NCI-H2171 treated with DMSO at 0.1 percent for 48 hours (cell line): ENCODE measurements at regions not wholly inside any gene's neighbourhood (a gene's known extent, or its start where the extent isn't known, plus 50 kb on each side); places are given as distances from the start of the nearest gene placed in this dataset.
A peak's percentile ranks its signal among the peaks of the same experiment; 100 is the strongest.

Experiments used
- DNase-seq: peaks from one replicate; lab custom pipeline; 2025; lab: John Stamatoyannopoulos, UW

GRCh38 chr20:6492271-6493055 lies 275.0 kb upstream of the BMP2 start:
- DNase-seq: no peak

GRCh38 chr20:6490849-6491248 lies 276.6 kb upstream of the BMP2 start:
- no peak for DNase-seq

GRCh38 chr20:6489361-6490171 lies 277.9 kb upstream of the BMP2 start:
- DNase-seq: peak; percentile 10

GRCh38 chr20:6485351-6485750 lies 282.1 kb upstream of the BMP2 start:
- DNase-seq: peak; percentile 18

GRCh38 chr20:6483727-6484126 lies 283.8 kb upstream of the BMP2 start:
- no peak for DNase-seq

GRCh38 chr20:6482486-6482885 lies 285.0 kb upstream of the BMP2 start:
- no peak for DNase-seq

GRCh38 chr20:6480328-6481200 lies 286.9 kb upstream of the BMP2 start:
- DNase-seq: no peak

- DNase-seq: no peak
Observed at GRCh38 chr20:6473197-6473596, 294.3 kb upstream of the BMP2 start.

- no peak for DNase-seq
Observed at GRCh38 chr20:6471871-6472270, 295.6 kb upstream of the BMP2 start.

- DNase-seq: no peak
Observed at GRCh38 chr20:6471110-6471647, 296.3 kb upstream of the BMP2 start.

- no peak for DNase-seq
Observed at GRCh38 chr20:6469695-6470094, 297.8 kb upstream of the BMP2 start.

- DNase-seq: no peak
Observed at GRCh38 chr20:6468423-6469116, 298.9 kb upstream of the BMP2 start.

- no peak for DNase-seq
Observed at GRCh38 chr20:6467562-6467961, 299.9 kb upstream of the BMP2 start.

GRCh38 chr20:6466075-6466810 lies 301.2 kb upstream of the BMP2 start:
- no peak for DNase-seq

- no peak for DNase-seq
Observed at GRCh38 chr20:6450841-6451240, 316.6 kb upstream of the BMP2 start.

GRCh38 chr20:6440443-6440799 lies 317.6 kb upstream of the FERMT1 start:
- no peak for DNase-seq

GRCh38 chr20:6439737-6440442 lies 317.1 kb upstream of the FERMT1 start:
- no peak for DNase-seq

- DNase-seq: no peak
Observed at GRCh38 chr20:6434131-6434530, 311.3 kb upstream of the FERMT1 start.

GRCh38 chr20:6430381-6430780 lies 307.6 kb upstream of the FERMT1 start:
- no peak for DNase-seq

GRCh38 chr20:6426287-6426891 lies 303.6 kb upstream of the FERMT1 start:
- DNase-seq: no peak
